H1 (cell line): ENCODE measurements at regions not wholly inside any gene's neighbourhood (a gene's known extent, or its start where the extent isn't known, plus 50 kb on each side); places are given as distances from the start of the nearest gene placed in this dataset.

ENCODE experiments used
- CTCF ChIA-PET: fragments of 300-600 bp; sonication (Branson Sonifier 250); formaldehyde crosslinking; loops from one replicate; lab custom pipeline; 2021; ENCODE audit not compliant: partially characterized antibody; lab: Charles Lee
- POLR2A ChIA-PET: fragments of 300-600 bp; sonication (Branson Sonifier 250); formaldehyde crosslinking; loops from one replicate; lab custom pipeline; 2021; ENCODE audit warnings: inconsistent platforms; ENCODE audit not compliant: partially characterized antibody; lab: Charles Lee
- DNase-seq, 2 experiments: peaks; one replicate each; pipeline versions ENCODE4 v3.0.0 to v3.0.0-alpha.2; 2010 to 2022; ENCODE audit warnings: low spot score in 2 of 2, low read depth in 1 of 2, mixed read lengths in 1 of 2
- FAIRE-seq: peaks from 2 replicates; lab custom pipeline; 2011; peaks lifted over from hg19 to GRCh38; lab: Jason Lieb, UNC
- H2AFZ ChIP-seq: 2 replicates; pipeline ENCODE4 v1.8.1; 2012; ENCODE audit warnings: low read length, inconsistent platforms
- H2AK5ac ChIP-seq: 2 replicates; pipeline ENCODE4 v1.6.1; 2013; ENCODE audit warnings: low read depth, low read length
- H2BK120ac ChIP-seq: replicated peaks from 2 replicates; pipeline ENCODE3; 2013; ENCODE audit warnings: low read depth, low read length, inconsistent platforms
- H2BK12ac ChIP-seq: 2 replicates; pipeline ENCODE4 v1.6.1; 2013; ENCODE audit warnings: low read depth, low read length
- H2BK15ac ChIP-seq: 2 replicates; pipeline ENCODE4 v1.6.1; 2013; ENCODE audit warnings: low read length
- H2BK20ac ChIP-seq: 2 replicates; pipeline ENCODE4 v1.6.1; 2013; ENCODE audit warnings: low read length
- H2BK5ac ChIP-seq: 2 replicates; pipeline ENCODE4 v1.6.1; 2013; ENCODE audit warnings: low read depth, low read length
- H3K14ac ChIP-seq: 2 replicates; pipeline ENCODE4 v1.6.1; 2013; ENCODE audit warnings: inconsistent platforms; ENCODE audit not compliant: insufficient read length
- H3K18ac ChIP-seq: 2 replicates; pipeline ENCODE4 v1.6.1; 2013; ENCODE audit warnings: low read length; ENCODE audit errors: extremely low read depth
- H3K23ac ChIP-seq: 2 replicates; pipeline ENCODE4 v1.6.1; 2013; ENCODE audit warnings: inconsistent platforms; ENCODE audit not compliant: insufficient read length
- H3K23me2 ChIP-seq: 2 replicates; pipeline ENCODE4 v1.6.1; 2013; ENCODE audit warnings: low read depth, low read length
- H3K27ac ChIP-seq: 2 replicates; pipeline ENCODE4 v1.6.1; 2011; ENCODE audit warnings: low read depth, low read length, inconsistent platforms
- H3K27me3 ChIP-seq, 4 experiments: replicated peaks in 1 of 4; 1 replicate in 1 of 4; 2 replicates in 3 of 4; pipeline versions ENCODE4 v1.6.1 to v1.8.1; 2011 to 2013; ENCODE audit warnings: low read length in 3 of 4, mild to moderate bottlenecking in 3 of 4, inconsistent platforms in 2 of 4, mixed read lengths in 2 of 4, moderate library complexity in 1 of 4; ENCODE audit not compliant: control insufficient read depth in 3 of 4, insufficient read depth in 3 of 4; ENCODE audit errors: extremely low read depth in 1 of 4
- H3K36me3 ChIP-seq, 4 experiments: 2 replicates each; pipeline versions ENCODE4 v1.6.1 to v1.8.1; 2011 to 2013; ENCODE audit warnings: mild to moderate bottlenecking in 4 of 4, low read length in 3 of 4, moderate library complexity in 2 of 4, control low read depth in 1 of 4, inconsistent platforms in 1 of 4; ENCODE audit not compliant: insufficient read depth in 4 of 4, control insufficient read depth in 2 of 4
- H3K4ac ChIP-seq: replicated peaks from 2 replicates; pipeline ENCODE3; 2013; ENCODE audit warnings: low read length, low read depth, mixed read lengths, inconsistent platforms; ENCODE audit not compliant: insufficient read length
- H3K4me1 ChIP-seq, 4 experiments: replicated peaks in 1 of 4; 1 replicate in 1 of 4; 2 replicates in 3 of 4; pipeline versions ENCODE4 v1.6.1 to v1.8.1; 2011 to 2013; ENCODE audit warnings: low read length in 3 of 4, inconsistent platforms in 2 of 4, mixed read lengths in 1 of 4; ENCODE audit not compliant: insufficient read depth in 4 of 4, control insufficient read depth in 3 of 4
- H3K4me2 ChIP-seq, 2 experiments: 2 replicates each; pipeline versions ENCODE4 v1.6.1 to v1.8.1; 2011 to 2013; ENCODE audit warnings: low read depth in 2 of 2, low read length in 2 of 2, control low read depth in 1 of 2, inconsistent platforms in 1 of 2, mild to moderate bottlenecking in 1 of 2; ENCODE audit not compliant: insufficient read depth in 1 of 2
- H3K4me3 ChIP-seq, 4 experiments: fragments of 200-600, 300-600 bp in 1 of 4; sonication (generic), shearing (Covaris generic), sonication (Bioruptor Twin) in 1 of 4; 2 replicates each; pipeline versions ENCODE4 v1.5.1 to v1.8.1; 2011 to 2016; ENCODE audit warnings: low read length in 4 of 4, low read depth in 3 of 4, control low read depth in 2 of 4, inconsistent platforms in 2 of 4, mild to moderate bottlenecking in 2 of 4, mixed read lengths in 1 of 4, moderate library complexity in 1 of 4; ENCODE audit not compliant: insufficient read depth in 2 of 4; ENCODE audit errors: extremely low read depth in 1 of 4
- H3K56ac ChIP-seq: replicated peaks from 2 replicates; pipeline ENCODE3; 2013; ENCODE audit warnings: low read depth, mild to moderate bottlenecking, mixed read lengths, low read length, inconsistent platforms; ENCODE audit not compliant: insufficient read length
- H3K79me1 ChIP-seq: 2 replicates; pipeline ENCODE4 v1.6.1; 2013; ENCODE audit warnings: low read depth, low read length, control low read depth
- H3K79me2 ChIP-seq, 2 experiments: 2 replicates each; pipeline versions ENCODE4 v1.6.1 to v1.8.1; 2012 to 2013; ENCODE audit warnings: low read length in 2 of 2, mild to moderate bottlenecking in 2 of 2, inconsistent platforms in 1 of 2; ENCODE audit not compliant: insufficient read depth in 2 of 2, control insufficient read depth in 1 of 2
- H3K9ac ChIP-seq, 4 experiments: replicated peaks in 1 of 4; 1 replicate in 1 of 4; 2 replicates in 3 of 4; pipeline versions ENCODE4 v1.6.1 to v1.8.1; 2011 to 2013; ENCODE audit warnings: low read depth in 3 of 4, low read length in 3 of 4, control low read depth in 2 of 4, mild to moderate bottlenecking in 2 of 4, moderate library complexity in 2 of 4, inconsistent platforms in 1 of 4; ENCODE audit errors: extremely low read depth in 1 of 4
- H3K9me3 ChIP-seq, 2 experiments: 2 replicates each; pipeline versions ENCODE4 v1.6.1 to v1.8.1; 2012 to 2013; ENCODE audit warnings: mild to moderate bottlenecking in 2 of 2, moderate library complexity in 2 of 2, control low read depth in 1 of 2, inconsistent platforms in 1 of 2, low read depth in 1 of 2, low read length in 1 of 2, mixed read lengths in 1 of 2; ENCODE audit not compliant: insufficient read depth in 2 of 2
- H4K20me1 ChIP-seq, 2 experiments: replicated peaks in 1 of 2; 2 replicates each; pipeline versions ENCODE3 to v1.8.1; 2011 to 2013; ENCODE audit warnings: inconsistent platforms in 2 of 2, low read length in 2 of 2, mild to moderate bottlenecking in 1 of 2; ENCODE audit not compliant: insufficient read depth in 2 of 2, control insufficient read depth in 1 of 2
- H4K5ac ChIP-seq: 2 replicates; pipeline ENCODE4 v1.6.1; 2013; ENCODE audit warnings: low read length, low read depth, mixed read lengths, inconsistent platforms; ENCODE audit not compliant: insufficient read length
- H4K8ac ChIP-seq: 2 replicates; pipeline ENCODE4 v1.8.0; 2013; ENCODE audit warnings: mild to moderate bottlenecking, moderate library complexity, low read length, inconsistent platforms; ENCODE audit not compliant: insufficient read depth; ENCODE audit errors: extremely low read depth
- H4K91ac ChIP-seq: replicated peaks from 2 replicates; pipeline ENCODE3; 2013; ENCODE audit warnings: low read length, mixed read lengths, inconsistent platforms; ENCODE audit not compliant: insufficient read length
- CBX8 ChIP-seq: fragments of 300-800, 300-1000 bp; sonication (generic); IDR thresholded peaks from 2 replicates; pipeline ENCODE4 v1.7.1; 2016; ENCODE audit warnings: low read depth, low read length, borderline replicate concordance
- CTBP2 ChIP-seq: IDR thresholded peaks from 2 replicates; pipeline ENCODE4 v1.7.0; 2011; ENCODE audit warnings: borderline replicate concordance, mild to moderate bottlenecking, moderate library complexity, mixed read lengths, low read length; ENCODE audit not compliant: insufficient read depth, insufficient read length
- MAFK ChIP-seq: IDR thresholded peaks from 2 replicates; pipeline ENCODE4 v1.6.1; 2012; ENCODE audit warnings: low read depth, mild to moderate bottlenecking, improper control_type of control experiment, low read length
- WGBS, 2 experiments: shearing (Covaris generic) in 1 of 2; methylation state at CpG; one replicate each; pipeline versions ENCODE4 v1.1.6 to v1.1.7; 2013 to 2015; ENCODE audit warnings: low lambda C conversion rate in 2 of 2, mixed read lengths in 2 of 2, inconsistent platforms in 1 of 2, low coverage in 1 of 2, missing lambda C conversion rate in 1 of 2; ENCODE audit not compliant: insufficient replicate concordance in 2 of 2, insufficient coverage in 1 of 2, insufficient read length in 1 of 2; ENCODE audit errors: extremely low coverage in 1 of 2, missing lambda C conversion rate in 1 of 2; 5-methylcytosine and 5-hydroxymethylcytosine counted together

GRCh38 chrY:19354857-19355173, 389.7 kb downstream of the KDM5D start:
- no peak for DNase-seq
- Histone ChIP-seq H3K36me3 (no peaks in the 10 kb centered on the region), H3K23me2 (no peaks in the 10 kb centered on the region), H3K4ac (no peak overlapping the region), H4K8ac (no peak overlapping the region), H4K91ac (no peak overlapping the region), H3K9ac (no peak overlapping the region), H3K18ac (no peak overlapping the region), H3K27me3 (no peaks in the 10 kb centered on the region), H3K4me3 (no peak overlapping the region), H2AK5ac (no peak overlapping the region), H3K4me2 (no peak overlapping the region), H2BK15ac (no peak overlapping the region), H3K56ac (no peak overlapping the region), H4K5ac (no peak overlapping the region), H3K14ac (no peak overlapping the region), H4K20me1 (no peaks in the 10 kb centered on the region), H3K79me1 (no peaks in the 10 kb centered on the region), H2BK120ac (no peak overlapping the region), H2BK5ac (no peak overlapping the region), H2BK12ac (no peak overlapping the region), H3K4me1 (no peaks in the 10 kb centered on the region), H2BK20ac (no peak overlapping the region), H2AFZ (no peak overlapping the region), H3K9me3 (no peaks in the 10 kb centered on the region), H3K23ac (no peak overlapping the region), H3K27ac (no peak overlapping the region), H3K79me2 (no peaks in the 10 kb centered on the region)
- WGBS, 2 experiments, result 73% methylated on average over 1 of the region's 1 CpG; no CpG with 5 or more reads in 1 of the 2 experiments
- ChIA-PET CTCF (no interaction called here), POLR2A (no interaction called here)
- TF ChIP-seq MAFK (no peak), CBX8 (no peak), CTBP2 (no peak)
- no peak for FAIRE-seq
